ENCODE measurements at regions not wholly inside any gene's neighbourhood (a gene's known extent, or its start where the extent isn't known, plus 50 kb on each side); places are given as distances from the start of the nearest gene placed in this dataset.

DNA sequence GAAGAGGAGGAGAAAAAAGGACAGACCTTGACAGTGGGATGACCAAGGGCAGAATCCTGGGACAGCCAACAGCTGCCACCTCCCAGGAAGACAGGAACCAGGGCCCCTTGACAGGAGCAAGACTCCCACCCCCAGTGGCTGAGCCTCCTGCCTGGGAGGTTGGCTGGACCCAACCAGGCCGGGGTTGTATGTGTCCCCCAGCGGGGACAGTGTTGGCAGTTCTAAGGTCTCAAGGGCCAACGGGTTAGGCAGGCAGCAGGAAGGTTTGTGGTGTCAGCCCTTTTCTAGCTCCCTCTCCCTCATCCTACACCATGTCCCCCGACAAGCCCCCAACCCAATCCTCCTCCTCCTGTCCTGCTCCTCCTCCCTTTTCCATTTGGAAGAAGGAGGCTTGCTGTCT lies 126.2 kb downstream of the MRM1 start:
- no peak for ATAC-seq (replicated peaks)
- H3K27ac Mint-ChIP-seq: no peak overlapping the region
- H3K27me3 Mint-ChIP-seq: peaks cover 49 to 54% of the 10 kb centered on the region in 2 donors
- peaks cover 1 to 8% of the 10 kb centered on the region in 2 donors for H3K36me3 Mint-ChIP-seq
- H3K4me3 Mint-ChIP-seq: no peak overlapping the region
- no peak for DNase-seq
- H3K9me3 Mint-ChIP-seq: no peaks in the 10 kb centered on the region
- peaks cover 13 to 22% of the 10 kb centered on the region in 2 donors for H3K4me1 Mint-ChIP-seq

DNA sequence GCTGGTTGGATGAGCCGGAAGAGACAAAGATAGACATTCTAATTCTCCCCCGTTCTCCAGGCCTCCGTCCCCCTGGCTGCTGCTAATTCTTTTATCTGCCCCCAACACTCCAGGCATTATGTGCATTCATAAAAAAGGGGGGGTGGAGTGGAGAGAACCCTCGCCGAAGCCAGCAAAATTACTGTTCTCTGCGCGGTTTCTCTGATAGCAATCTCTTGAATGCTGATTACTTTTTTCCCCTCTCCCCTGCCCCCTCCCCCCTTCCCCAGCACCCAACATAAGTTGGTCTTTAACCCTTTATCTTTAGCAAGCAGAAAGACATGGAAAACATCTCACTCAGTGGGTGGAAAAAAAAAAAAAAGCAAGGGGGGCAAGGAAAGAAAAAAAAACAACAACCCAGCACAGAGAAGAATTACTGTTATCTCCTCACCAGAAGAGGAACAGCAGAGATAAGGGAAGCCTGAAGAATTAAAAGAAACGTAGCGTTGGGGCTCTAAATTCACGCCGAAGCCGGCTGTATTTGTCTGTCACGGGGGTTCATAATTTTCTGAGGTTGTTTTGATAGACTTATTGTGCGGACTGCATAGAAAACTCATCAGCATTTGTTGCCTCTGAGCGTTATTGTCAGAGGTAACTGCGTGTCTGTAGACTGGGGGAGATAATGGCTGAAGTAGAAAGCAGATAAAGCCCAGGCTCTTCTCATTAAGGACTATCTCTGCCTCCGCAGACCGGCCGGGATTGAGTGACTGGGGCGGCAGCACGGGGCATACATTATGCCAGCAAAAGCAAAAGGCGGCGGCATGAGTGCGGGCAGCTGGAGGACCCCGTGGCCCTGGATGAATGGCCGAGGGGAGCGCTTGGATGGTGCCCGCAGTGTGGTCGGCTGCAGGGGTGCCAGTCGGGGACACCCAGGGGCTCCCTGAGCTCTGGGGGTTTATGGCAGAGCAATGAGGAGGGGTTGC lies 126.9 kb downstream of the MRM1 start:
- DNase-seq: no peak
- Mint-ChIP-seq H3K36me3 (peaks cover 1 to 8% of the 10 kb centered on the region in 2 donors), H3K9me3 (no peaks in the 10 kb centered on the region), H3K27me3 (peaks cover 56 to 61% of the 10 kb centered on the region in 2 donors), H3K27ac (no peak overlapping the region), H3K4me3 (peak overlapping the region in 1 of 2 donors; percentile 9), H3K4me1 (peaks cover 10 to 15% of the 10 kb centered on the region in 2 donors)
- no peak for ATAC-seq (replicated peaks)

DNA sequence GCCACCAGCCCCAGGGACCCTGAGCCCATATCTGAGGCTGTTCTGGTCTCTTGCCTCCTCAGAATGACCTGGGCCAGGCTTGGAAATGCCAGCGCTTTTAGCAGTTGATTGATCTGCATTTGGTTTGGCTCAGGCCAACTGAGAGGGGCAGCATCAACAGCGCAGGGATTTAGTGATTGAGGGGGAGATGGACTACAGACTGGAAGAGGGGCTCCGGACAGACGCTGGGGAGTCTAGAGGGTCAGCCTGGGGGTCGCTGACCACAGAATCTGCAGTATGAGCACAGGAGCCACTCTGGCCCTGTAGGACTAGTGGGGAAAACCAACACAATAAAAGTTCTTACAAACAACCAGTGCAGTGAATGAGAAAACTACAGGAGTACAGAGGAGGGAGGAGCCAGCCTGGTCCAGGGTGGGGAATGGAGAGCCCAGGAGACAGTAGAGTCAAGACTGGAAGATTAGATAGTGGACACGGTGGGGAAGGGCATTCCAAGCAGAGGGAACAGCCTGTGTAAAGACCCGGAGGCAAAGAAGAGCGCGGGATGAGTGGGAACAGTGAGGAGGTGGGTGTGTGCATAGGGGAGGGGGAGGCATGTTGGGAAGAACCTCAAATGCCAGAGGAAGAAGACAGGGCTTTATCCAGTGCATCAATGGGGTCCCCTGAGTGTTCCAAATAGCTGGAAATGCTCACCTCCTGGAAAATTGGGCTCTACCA lies 128.9 kb downstream of the MRM1 start:
- Mint-ChIP-seq H3K4me3 (no peak overlapping the region), H3K4me1 (peaks cover 8 to 10% of the 10 kb centered on the region in 2 donors), H3K36me3 (peaks cover 1 to 8% of the 10 kb centered on the region in 2 donors), H3K27me3 (peaks cover 63 to 67% of the 10 kb centered on the region in 2 donors), H3K9me3 (no peaks in the 10 kb centered on the region), H3K27ac (no peak overlapping the region)
- ATAC-seq (replicated peaks) (no peak), DNase-seq (no peak)

- Mint-ChIP-seq H3K36me3 (peaks cover 1 to 5% of the 10 kb centered on the region in 2 donors), H3K9me3 (no peaks in the 10 kb centered on the region), H3K4me1 (peaks cover 8 to 10% of the 10 kb centered on the region in 2 donors), H3K27ac (no peak overlapping the region), H3K4me3 (no peak overlapping the region), H3K27me3 (peaks cover 63 to 74% of the 10 kb centered on the region in 2 donors)
- no peak for ATAC-seq (replicated peaks)
- no peak for DNase-seq
These were observed 129.6 kb downstream of the MRM1 start for GRCh38 chr17:36730857-36731490.

GRCh38 chr17:36731811-36732210 lies 130.4 kb downstream of the MRM1 start:
- H3K4me3 Mint-ChIP-seq: no peak overlapping the region
- peaks cover 62 to 82% of the 10 kb centered on the region in 2 donors for H3K27me3 Mint-ChIP-seq
- H3K27ac Mint-ChIP-seq: no peak overlapping the region
- peaks cover 0 to under 1% of the 10 kb centered on the region in 2 donors for H3K36me3 Mint-ChIP-seq
- H3K4me1 Mint-ChIP-seq: peaks cover 8 to 10% of the 10 kb centered on the region in 2 donors
- no peaks in the 10 kb centered on the region for H3K9me3 Mint-ChIP-seq
- no peak for ATAC-seq (replicated peaks)
- no peak for DNase-seq

GRCh38 chr17:36732351-36732750 lies 131.0 kb downstream of the MRM1 start:
- Mint-ChIP-seq H3K27ac (no peak overlapping the region), H3K9me3 (no peaks in the 10 kb centered on the region), H3K4me1 (peaks cover 8 to 10% of the 10 kb centered on the region in 2 donors), H3K4me3 (no peak overlapping the region), H3K27me3 (peaks cover 60 to 84% of the 10 kb centered on the region in 2 donors), H3K36me3 (no peaks in the 10 kb centered on the region)
- DNase-seq (no peak), ATAC-seq (replicated peaks) (no peak)

- H3K9me3 Mint-ChIP-seq: no peaks in the 10 kb centered on the region
- H3K4me1 Mint-ChIP-seq: no peaks in the 10 kb centered on the region
- no peaks in the 10 kb centered on the region for H3K36me3 Mint-ChIP-seq
- peaks cover 35 to 70% of the 10 kb centered on the region in 2 donors for H3K27me3 Mint-ChIP-seq
- no peak for DNase-seq
- no peak overlapping the region for H3K4me3 Mint-ChIP-seq
- no peak overlapping the region for H3K27ac Mint-ChIP-seq
- ATAC-seq (replicated peaks): no peak
These were observed 135.1 kb downstream of the MRM1 start for GRCh38 chr17:36736201-36737156.

DNA sequence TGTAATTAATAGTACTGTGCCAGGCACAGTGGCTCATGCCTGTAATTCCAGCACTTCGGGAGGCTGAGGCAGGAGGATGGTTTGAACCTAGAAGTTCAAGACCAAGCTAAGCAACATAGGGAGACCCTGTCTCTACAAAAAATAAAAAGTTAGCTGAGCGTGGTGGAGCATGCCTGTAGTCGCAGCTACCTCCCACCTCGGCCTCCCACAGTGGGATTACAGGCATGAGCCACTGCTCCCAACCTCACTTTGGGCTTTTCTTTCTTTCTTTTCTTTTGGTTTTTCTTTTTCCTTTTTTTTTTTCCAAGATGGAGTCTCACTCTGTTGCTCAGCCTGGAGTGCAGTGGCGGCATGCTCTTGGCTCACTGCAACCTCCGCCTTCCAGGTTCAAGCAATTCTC lies 137.8 kb downstream of the MRM1 start:
- ATAC-seq (replicated peaks): no peak
- H3K27me3 Mint-ChIP-seq: peaks cover 21 to 60% of the 10 kb centered on the region in 2 donors
- no peaks in the 10 kb centered on the region for H3K4me1 Mint-ChIP-seq
- no peaks in the 10 kb centered on the region for H3K9me3 Mint-ChIP-seq
- no peaks in the 10 kb centered on the region for H3K36me3 Mint-ChIP-seq
- no peak overlapping the region for H3K4me3 Mint-ChIP-seq
- no peak for DNase-seq
- H3K27ac Mint-ChIP-seq: no peak overlapping the region

DNA sequence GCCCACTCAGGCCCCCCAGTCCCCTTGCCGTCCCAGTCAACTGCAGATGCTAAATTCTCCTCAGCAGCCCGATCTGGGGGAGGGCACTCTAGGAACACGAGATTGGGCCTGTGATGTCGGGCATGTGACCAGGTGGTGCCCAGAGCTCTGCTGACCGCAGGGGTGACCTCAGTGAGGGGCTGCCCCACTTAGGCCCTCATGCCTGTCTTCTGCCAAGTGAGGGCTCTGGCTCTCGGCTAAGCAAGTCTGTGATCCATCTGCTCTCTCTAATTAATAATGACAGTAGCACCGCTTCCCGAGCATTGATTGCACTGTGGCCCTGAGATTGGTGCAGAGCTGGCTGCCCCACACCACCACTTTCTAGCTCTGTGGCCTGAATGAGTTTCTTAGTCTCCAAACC lies 138.8 kb downstream of the MRM1 start:
- no peak overlapping the region for H3K27ac Mint-ChIP-seq
- H3K36me3 Mint-ChIP-seq: no peaks in the 10 kb centered on the region
- no peaks in the 10 kb centered on the region for H3K9me3 Mint-ChIP-seq
- H3K4me3 Mint-ChIP-seq: no peak overlapping the region
- H3K4me1 Mint-ChIP-seq: no peaks in the 10 kb centered on the region
- H3K27me3 Mint-ChIP-seq: peaks cover 17 to 54% of the 10 kb centered on the region in 2 donors
- ATAC-seq (replicated peaks): no peak
- DNase-seq: no peak

- H3K27ac Mint-ChIP-seq: no peak overlapping the region
- DNase-seq (no peak), ATAC-seq (replicated peaks) (no peak)
- H3K4me3 Mint-ChIP-seq: no peak overlapping the region
- H3K4me1 Mint-ChIP-seq: no peaks in the 10 kb centered on the region
- no peaks in the 10 kb centered on the region for H3K9me3 Mint-ChIP-seq
- no peaks in the 10 kb centered on the region for H3K36me3 Mint-ChIP-seq
- H3K27me3 Mint-ChIP-seq: peaks cover 14 to 45% of the 10 kb centered on the region in 2 donors
These were observed 139.9 kb downstream of the MRM1 start for GRCh38 chr17:36741019-36741902.

DNA sequence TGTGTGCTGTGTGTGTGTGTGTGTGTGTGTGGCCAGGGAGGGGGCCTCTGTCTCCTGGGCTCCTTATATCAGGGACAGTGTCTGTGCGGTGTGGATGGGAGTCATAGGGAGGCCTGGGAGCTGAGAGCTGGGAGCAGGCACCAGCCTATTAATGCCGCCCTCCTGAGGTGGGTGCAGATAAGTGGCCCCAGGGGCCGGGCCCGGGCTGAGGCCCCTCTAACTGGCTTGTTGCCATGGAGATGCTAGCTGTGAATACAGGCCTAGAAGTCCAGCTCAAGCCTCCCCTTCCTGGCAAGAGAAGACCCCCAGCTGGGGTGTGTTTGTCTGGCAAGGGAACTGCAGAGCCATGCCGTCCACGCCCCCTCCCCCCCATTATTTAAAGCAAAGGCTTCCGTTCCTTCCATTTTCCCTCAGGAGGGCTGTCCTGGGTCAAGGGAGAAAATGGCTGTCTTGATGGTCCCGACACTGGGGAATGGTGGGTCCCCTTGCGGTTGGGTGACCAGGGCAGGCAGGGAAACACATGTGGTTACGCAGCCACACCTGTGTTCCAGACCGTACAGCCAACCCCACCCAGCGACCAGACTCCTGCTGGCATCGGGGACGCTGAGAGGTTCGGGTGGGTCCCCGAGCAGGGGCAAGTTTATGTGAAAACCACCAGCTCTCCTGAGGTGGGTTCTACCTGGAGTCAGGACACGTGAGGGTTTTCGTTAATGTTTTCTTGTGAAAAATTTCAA lies 141.1 kb downstream of the MRM1 start:
- DNase-seq (no peak), ATAC-seq (replicated peaks) (no peak)
- Mint-ChIP-seq H3K27me3 (peaks cover 13 to 34% of the 10 kb centered on the region in 2 donors), H3K27ac (no peak overlapping the region), H3K4me3 (no peak overlapping the region), H3K9me3 (no peaks in the 10 kb centered on the region), H3K4me1 (no peaks in the 10 kb centered on the region), H3K36me3 (no peaks in the 10 kb centered on the region)

- Mint-ChIP-seq H3K9me3 (no peaks in the 10 kb centered on the region), H3K27me3 (peaks cover 13 to 33% of the 10 kb centered on the region in 2 donors), H3K27ac (no peak overlapping the region), H3K4me1 (no peaks in the 10 kb centered on the region), H3K4me3 (no peak overlapping the region), H3K36me3 (no peaks in the 10 kb centered on the region)
- ATAC-seq (replicated peaks): no peak
- no peak for DNase-seq
These were observed 141.7 kb downstream of the MRM1 start for GRCh38 chr17:36743130-36743529.

All from stimulated activated naive B cell treated with anti-CD40 and anti-IgM and Interleukin-4, amounts not matched to agents 10 μg/mL and 1 μg/mL and 100 μg/mL, for 72 hours (primary cell).